Gastroesophageal sphincter (tissue), 3 donors: ENCODE measurements at regions not wholly inside any gene's neighbourhood (a gene's known extent, or its start where the extent isn't known, plus 50 kb on each side); places are given as distances from the start of the nearest gene placed in this dataset.

Source experiments
- POLR2AphosphoS5 ChIP-seq: sonication (generic); formaldehyde crosslinking; IDR thresholded peaks from one replicate; pipeline ENCODE4 v1.6.1; 2017; ENCODE audit warnings: antibody characterized with exemption
- TF ChIP-seq, protein P1 (sequence below), 4 experiments: fragments of 200-600 bp in 2 of 4; fragments of 450-650 bp in 2 of 4; sonication (generic) in 1 of 4; IDR thresholded peaks; one replicate each; pipeline ENCODE4 v1.5.1; 2017 to 2019; ENCODE audit warnings: antibody characterized with exemption in 4 of 4, mild to moderate bottlenecking in 2 of 4, moderate library complexity in 2 of 4

DNA sequence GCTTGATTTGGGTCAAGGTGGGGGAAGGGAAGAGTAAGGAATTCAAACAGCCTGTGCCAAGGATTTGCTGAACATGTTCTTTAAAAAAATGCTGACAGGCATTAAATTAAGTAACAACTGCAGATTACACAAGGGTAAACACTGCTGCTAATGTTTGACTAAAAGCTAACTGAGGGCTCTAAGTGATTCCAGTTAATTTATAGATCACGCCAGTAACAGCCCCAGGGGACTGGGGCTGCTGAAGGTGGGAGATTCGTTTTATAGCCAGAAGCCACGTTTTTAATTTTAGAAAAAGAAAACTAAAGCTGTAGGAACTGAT, 321.7 kb downstream of the DLEU7 start:
- TF ChIP-seq, protein P1, sequence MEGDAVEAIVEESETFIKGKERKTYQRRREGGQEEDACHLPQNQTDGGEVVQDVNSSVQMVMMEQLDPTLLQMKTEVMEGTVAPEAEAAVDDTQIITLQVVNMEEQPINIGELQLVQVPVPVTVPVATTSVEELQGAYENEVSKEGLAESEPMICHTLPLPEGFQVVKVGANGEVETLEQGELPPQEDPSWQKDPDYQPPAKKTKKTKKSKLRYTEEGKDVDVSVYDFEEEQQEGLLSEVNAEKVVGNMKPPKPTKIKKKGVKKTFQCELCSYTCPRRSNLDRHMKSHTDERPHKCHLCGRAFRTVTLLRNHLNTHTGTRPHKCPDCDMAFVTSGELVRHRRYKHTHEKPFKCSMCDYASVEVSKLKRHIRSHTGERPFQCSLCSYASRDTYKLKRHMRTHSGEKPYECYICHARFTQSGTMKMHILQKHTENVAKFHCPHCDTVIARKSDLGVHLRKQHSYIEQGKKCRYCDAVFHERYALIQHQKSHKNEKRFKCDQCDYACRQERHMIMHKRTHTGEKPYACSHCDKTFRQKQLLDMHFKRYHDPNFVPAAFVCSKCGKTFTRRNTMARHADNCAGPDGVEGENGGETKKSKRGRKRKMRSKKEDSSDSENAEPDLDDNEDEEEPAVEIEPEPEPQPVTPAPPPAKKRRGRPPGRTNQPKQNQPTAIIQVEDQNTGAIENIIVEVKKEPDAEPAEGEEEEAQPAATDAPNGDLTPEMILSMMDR (IDR thresholded peaks at IDR 0.05), result no peak
- peak; percentile 67 for TF ChIP-seq POLR2AphosphoS5
